ENCODE measurements at regions not wholly inside any gene's neighbourhood (a gene's known extent, or its start where the extent isn't known, plus 50 kb on each side); places are given as distances from the start of the nearest gene placed in this dataset.
"Not testable (repeated sequence)": the region's sequence is repeated elsewhere in the genome, so short reads cannot be mapped to it uniquely, and the experiment has no call there.

DNA sequence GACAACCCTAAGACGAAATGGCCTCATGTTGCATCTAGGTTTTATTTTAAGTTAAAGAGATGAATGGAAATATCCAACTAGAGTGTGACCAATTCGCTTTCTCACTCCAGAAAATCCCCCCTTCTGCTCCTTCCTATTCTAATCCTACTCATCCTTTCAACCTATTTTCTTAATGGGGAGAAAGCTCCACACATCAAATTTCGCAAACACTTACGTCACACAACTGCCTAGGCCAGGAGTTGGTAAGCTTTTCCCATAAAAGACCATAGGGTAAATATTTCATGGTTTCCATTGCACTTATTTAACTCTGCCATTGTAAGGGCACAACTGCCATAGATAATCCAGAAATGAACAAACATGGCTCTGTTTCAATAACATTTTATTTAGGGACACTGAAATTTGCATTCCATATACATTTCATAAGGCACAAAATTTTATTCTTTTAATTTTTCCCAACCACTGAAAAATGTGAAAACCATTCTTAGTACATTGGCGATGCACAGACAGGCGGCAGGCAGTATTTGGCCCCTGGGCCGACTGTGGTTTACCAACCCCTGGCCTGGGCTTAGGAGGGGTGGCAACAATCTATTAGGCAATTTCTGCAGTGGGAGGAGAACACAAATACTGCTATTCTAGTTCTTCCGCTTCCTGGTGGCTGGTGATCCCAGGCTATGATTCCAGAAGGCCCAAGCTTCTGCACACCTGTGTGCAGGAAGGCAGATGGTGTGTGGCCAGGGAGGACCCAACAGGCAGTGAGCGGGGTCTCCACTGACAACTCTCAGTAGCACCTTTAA lies 67.2 kb upstream of the FOXN3 start:
- no peak for DNase-seq

DNA sequence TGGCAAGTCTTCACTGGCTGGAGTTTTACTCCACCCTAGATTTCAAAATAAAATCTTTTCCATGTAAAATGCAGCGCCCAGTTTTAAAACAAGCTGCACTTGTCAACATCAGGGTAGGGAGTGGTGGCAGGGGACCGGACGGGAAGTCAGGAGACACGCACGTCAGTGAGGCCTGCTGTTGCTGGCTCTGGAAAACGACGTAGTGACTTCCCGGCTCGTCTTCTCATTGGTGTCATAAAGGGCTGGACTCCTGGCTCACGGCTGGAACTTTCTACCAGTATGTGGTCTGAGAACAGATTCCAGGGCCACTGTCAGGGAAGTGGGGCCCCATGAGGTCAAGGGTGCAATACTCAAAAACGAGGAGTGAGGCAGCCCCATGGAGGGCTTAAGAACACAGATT lies 64.2 kb upstream of the FOXN3 start:
- no peak for DNase-seq

DNA sequence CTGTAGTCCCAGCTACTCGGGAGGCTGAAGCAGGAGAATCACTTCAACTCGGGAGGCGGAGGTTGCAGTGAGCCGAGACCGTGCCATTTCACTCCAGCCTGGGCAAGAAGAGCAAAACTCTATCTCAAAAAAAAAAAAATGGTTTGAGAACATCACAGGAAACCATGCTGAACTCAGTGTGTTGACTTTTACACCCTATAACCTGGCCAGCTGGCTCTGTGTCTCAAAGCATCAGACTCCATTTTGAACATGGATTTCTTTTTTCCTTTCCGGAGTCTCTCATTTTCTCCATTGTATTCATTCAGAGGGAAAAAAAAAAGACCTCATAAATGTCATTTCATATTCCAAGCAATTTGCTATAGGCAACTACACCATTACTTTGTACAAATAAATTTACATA lies 63.2 kb upstream of the FOXN3 start:
- no peak for DNase-seq

DNA sequence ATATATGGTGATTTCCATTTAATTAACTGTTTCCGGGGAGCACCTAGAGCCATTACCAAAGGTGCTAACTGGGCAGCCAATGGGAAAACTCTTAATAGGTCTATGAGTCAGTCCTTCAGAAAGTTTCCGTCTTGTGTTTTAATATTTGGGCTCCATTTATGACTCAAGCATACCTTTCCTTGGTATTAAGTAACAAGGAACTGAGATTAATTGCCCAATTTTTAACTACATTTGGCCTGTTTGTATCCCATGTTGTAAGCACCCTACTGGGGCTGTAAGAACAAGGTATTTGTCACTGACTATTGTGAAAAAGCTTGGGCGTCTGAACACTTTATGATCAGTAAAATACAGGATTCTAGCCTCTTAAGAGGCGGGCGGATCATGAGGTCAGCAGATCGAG lies 62.8 kb upstream of the FOXN3 start:
- no peak for DNase-seq

DNA sequence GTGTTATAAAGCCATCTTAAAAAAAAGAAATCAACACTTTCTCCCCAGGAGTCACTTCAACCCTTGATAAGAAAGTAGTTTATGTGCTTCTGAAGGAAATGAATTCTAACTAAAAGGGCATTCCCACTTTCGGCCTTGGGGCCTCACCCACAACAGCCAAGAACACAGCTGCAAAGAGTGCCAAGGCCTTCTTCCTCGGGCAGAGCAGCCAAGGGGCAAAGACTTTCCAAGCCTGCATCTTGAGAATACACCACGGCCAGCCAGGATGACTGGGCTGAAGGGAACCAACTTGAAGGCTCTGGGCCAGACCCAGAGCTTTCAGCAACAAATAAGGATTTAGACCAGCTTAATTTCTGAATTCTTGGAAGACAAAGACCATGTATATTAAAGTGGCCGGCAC lies 60.4 kb upstream of the FOXN3 start:
- DNase-seq, result no peak

DNA sequence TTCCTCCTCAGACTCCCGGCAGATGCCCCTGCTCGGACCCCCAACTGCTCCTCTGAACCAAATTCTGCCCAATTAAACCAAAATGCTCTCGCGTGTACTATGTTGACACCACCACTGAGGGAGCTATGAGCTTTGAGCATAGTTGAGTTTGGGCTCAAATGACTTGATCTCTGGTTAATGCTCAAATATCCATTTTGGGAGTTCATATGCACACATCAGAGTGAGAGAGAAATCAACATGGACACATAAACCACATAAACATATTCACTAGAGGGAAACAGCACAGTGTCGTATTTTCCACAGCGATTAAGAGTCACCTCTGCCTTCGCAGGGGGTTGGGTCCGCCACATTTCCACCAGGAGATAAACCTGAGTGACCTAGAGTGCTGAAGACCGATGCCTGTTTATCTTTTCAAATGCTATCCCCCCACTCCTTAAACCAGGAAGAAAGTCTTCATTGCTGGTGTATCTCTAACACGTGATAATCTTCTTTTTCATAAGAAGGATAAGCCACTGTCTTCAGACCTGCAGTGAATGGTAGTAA lies 59.4 kb upstream of the FOXN3 start:
- no peak for DNase-seq

DNA sequence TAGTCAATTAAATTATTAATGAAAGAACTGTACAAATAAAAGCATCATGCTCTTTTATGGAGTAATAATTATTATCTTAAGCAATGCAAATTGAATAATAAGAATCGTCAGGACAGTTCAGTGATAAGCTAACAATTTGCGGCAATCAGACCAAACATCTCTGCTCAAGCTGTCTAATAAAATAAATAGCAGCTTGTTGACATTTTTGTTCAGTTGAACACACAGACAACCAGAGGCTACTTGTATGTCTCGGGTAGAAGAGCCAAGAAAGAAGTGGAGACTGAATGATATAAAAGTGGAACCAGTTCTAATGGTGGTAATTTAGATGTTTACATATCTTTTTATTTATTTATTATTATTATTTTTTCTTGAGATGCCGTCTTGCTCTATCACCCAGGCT lies 57.4 kb upstream of the FOXN3 start:
- DNase-seq, result no peak

DNA sequence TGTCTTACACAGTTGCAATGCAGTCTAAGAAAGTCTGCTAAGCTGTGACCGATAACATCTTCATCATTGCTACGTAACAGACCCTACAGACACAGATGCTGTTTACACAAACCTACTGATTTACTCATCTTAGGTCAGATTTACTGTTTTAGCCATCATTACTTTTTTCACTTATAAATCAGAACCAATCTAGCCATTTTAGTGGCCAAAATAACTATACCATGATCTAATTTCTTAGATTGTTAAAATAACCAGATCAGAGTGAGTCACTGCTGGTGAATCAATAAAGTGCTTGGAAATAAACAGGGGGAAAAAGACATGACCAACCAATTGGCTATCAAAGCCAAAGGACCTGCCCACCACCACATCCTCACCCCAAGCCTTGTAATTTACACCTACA lies 57.0 kb upstream of the FOXN3 start:
- DNase-seq, result no peak

DNA sequence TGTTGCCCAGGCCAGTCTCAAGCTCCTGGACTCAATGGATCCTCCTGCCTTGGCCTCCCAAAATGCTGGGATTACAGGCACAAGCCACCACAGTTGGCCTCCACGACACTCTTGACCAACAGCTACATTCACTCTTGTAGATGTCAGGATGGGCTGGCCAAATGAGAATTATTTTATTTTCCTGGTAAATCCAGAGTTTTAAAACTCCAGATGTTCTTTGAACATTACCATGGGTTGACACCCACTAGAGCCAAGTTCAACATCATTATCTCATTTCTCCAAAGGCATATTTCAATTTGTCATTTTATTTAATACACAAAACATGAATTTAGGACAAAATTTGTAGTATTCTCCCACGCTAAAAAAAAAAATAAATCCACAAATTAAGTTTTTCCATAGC lies 56.5 kb upstream of the FOXN3 start:
- DNase-seq, result no peak

DNA sequence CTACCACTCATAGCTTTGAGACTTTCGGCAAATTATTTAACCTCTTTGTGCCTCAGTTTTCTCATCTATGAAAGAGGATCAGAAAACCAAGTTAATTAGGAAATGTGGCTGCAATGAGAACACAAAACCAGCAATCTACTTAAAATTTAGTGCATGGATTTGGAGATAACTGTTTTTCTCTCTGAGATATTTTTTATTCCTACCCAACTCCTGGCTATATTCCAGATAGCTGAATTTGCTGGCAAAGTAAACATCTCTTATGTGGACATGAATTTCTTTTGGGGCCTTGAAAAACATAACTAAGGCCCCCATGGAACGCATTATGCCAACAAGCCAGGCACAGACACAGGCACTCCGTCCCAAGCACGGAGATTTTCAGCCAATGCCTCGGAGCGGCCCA lies 53.4 kb upstream of the FOXN3 start:
- no peak for DNase-seq

DNA sequence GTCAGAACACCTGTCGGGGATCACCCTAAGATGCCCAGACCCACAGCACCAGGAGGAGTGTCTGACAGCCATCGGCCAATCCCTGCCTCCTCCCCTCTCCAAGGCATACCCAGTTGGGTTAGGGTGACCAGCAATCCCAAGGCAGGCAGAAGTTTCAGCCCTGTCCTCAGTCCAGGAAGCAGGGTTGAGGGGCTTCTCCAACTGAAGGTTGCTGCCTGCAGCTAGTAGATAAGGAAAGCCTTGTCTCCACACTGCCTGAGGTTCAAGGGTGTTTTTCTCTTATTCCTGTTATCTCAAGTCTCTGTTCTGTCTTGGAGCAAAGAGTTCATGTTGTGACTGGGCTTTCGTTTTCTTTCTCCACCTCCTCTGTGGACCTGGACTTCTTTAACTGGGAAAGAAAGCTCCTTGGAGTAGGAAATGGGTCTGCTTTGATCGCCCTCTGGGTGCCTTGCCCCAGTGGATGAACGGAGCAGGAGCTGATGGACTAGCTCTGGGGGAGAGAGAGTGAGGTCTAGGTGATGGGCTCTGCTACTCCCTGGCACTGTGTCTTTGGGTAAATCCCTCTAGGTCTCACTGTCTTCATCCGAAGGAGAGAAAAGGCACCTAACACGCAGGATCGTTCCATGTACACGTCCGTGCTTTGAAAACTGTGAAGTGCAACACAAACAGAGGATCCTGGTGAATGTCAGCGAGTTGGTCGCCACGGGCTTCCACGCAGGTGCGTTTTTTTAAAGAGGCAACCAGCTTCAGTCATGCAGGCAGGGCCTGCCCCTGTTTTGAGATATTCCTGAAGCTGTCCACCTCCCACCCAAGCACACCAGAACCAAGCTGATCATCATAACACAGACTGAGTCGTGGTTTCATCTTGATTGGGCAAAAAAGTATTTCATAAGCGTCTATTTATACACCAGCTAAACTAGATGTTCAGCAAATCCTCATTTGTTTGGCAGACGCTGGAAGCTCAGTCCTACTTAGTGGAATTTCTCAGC lies 52.5 kb upstream of the FOXN3 start:
- DNase-seq, result no peak

DNA sequence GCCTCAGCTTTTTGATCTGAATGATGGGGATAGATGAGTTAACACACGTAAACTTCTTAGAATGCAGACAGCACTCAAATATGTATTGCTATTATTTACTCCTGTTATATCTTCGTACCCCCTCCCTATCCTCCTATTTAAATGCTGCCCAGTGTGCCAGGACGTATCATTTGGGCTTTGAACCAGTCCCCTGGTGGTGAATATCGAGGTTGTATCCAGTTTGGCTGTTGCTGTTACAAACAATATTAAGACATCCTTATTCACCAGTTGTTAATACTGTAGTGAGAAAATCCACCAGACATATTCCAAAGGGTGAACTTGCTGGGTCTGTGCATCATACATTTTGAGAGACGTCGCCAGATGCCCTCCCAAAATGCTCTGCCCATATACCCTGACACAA lies 51.5 kb upstream of the FOXN3 start:
- DNase-seq, result no peak

DNA sequence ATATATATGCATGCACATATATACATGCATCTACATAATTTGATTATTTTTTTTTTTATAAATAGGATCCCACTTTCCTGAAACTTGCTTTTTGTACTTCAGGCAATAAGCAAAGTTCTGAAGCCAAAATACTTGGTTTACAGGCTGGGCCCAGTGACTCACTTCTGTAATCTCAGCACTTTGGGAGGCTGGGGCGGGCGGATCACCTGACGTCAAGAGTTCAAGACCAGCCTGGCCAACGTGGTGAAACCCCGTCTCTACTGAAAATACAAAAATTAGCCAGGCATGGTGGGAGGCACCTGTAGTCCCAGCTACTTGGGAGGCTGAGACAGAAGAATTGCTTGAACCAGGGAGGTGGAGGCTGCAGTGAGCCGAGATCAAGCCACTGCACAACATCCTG lies 51.0 kb upstream of the FOXN3 start:
- not testable (repeated sequence) for DNase-seq

DNA sequence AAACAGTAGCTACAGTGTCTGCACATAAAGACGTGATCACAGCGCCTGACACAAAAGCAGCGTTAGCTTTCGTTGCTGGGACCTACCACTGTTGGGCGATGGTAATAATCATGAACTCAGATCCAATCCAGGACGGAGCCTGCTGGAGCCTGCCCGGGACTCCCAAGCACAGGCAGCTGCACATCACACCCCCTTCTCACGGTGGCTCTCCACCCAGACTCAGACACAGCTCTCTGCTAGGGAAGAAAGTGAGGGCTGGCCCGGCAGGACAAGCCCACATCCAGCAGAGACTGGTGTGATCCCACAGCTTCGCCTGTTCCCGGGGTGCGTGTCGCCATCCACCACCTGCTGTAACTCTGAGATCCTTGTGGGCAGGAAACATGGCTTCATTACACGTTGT lies 49.9 kb upstream of the FOXN3 start:
- DNase-seq, result no peak

Data from stimulated activated CD4-positive, alpha-beta T cell treated with anti-CD3 and anti-CD28 coated beads, Interleukin-4, amount 100 ng/mL, for 4 hours (primary cell).